Prostate gland (tissue), 2 donors: ENCODE measurements at regions not wholly inside any gene's neighbourhood (a gene's known extent, or its start where the extent isn't known, plus 50 kb on each side); places are given as distances from the start of the nearest gene placed in this dataset.

ENCODE experiments used
- POLR2AphosphoS5 ChIP-seq: sonication (generic); formaldehyde crosslinking; IDR thresholded peaks from one replicate; pipeline ENCODE4 v1.6.1; 2017; ENCODE audit warnings: antibody characterized with exemption
- TF ChIP-seq, protein P1 (sequence below), 4 experiments: fragments of 200-600 bp in 2 of 4; fragments of 450-650 bp in 2 of 4; sonication (generic) in 2 of 4; IDR thresholded peaks; 1 replicate in 3 of 4; 2 replicates in 1 of 4; pipeline ENCODE4 v1.5.1; 2016 to 2019; ENCODE audit warnings: antibody characterized with exemption in 4 of 4, mild to moderate bottlenecking in 2 of 4, moderate library complexity in 2 of 4

DNA sequence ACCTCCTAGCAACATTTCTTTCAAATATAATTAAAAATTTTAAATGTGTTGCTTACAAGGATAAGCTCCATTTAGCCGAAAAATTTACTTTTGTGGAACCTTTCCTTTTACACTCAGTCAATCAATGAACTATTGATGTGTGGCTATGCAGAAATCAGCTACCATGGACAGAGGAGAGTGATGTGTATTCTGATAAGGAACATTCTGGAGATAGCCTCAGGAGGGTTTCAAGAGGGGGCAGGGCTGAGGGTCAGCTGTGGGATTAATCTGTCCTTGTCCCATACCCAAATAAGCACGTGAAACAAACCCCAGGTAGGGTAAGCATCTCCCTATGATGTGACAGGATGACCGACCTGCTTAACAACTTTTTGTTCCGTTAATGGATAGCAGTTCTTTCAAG is 192.6 kb upstream of the PROK2 start:
- no peak for TF ChIP-seq POLR2AphosphoS5
- TF ChIP-seq, protein P1, sequence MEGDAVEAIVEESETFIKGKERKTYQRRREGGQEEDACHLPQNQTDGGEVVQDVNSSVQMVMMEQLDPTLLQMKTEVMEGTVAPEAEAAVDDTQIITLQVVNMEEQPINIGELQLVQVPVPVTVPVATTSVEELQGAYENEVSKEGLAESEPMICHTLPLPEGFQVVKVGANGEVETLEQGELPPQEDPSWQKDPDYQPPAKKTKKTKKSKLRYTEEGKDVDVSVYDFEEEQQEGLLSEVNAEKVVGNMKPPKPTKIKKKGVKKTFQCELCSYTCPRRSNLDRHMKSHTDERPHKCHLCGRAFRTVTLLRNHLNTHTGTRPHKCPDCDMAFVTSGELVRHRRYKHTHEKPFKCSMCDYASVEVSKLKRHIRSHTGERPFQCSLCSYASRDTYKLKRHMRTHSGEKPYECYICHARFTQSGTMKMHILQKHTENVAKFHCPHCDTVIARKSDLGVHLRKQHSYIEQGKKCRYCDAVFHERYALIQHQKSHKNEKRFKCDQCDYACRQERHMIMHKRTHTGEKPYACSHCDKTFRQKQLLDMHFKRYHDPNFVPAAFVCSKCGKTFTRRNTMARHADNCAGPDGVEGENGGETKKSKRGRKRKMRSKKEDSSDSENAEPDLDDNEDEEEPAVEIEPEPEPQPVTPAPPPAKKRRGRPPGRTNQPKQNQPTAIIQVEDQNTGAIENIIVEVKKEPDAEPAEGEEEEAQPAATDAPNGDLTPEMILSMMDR (IDR thresholded peaks at IDR 0.05), result no peak
